AG20443 (cell line): ENCODE measurements at regions not wholly inside any gene's neighbourhood (a gene's known extent, or its start where the extent isn't known, plus 50 kb on each side); places are given as distances from the start of the nearest gene placed in this dataset.
"Not testable (repeated sequence)": the region's sequence is repeated elsewhere in the genome, so short reads cannot be mapped to it uniquely, and the experiment has no call there.

Experiments
- DNase-seq: peaks from one replicate; pipeline ENCODE4 v3.0.0; 2012; ENCODE audit warnings: low spot score, mixed read lengths

- DNase-seq: peak; percentile 8
Observed at GRCh38 chr4:166153548-166153947, 280.5 kb downstream of the TLL1 start.

- DNase-seq: no peak
Observed at GRCh38 chr4:166162327-166162726, 289.3 kb downstream of the TLL1 start.

- peak; percentile 72 for DNase-seq
Observed at GRCh38 chr4:166165829-166166420, 292.9 kb downstream of the TLL1 start.

GRCh38 chr4:166169111-166169510 is 296.1 kb downstream of the TLL1 start:
- DNase-seq: no peak

GRCh38 chr4:166172619-166173018 is 299.6 kb downstream of the TLL1 start:
- DNase-seq: no peak

GRCh38 chr4:166174717-166175490 is 301.9 kb downstream of the TLL1 start:
- DNase-seq: no peak

- DNase-seq: no peak
Observed at GRCh38 chr4:166182145-166182544, 309.1 kb downstream of the TLL1 start.

GRCh38 chr4:166195101-166195500 is 322.1 kb downstream of the TLL1 start:
- no peak for DNase-seq

GRCh38 chr4:166197166-166197565 is 324.1 kb downstream of the TLL1 start:
- no peak for DNase-seq

GRCh38 chr4:166198041-166198440 is 325.0 kb downstream of the TLL1 start:
- DNase-seq: no peak

GRCh38 chr4:166198516-166199310 is 325.7 kb downstream of the TLL1 start:
- no peak for DNase-seq

- no peak for DNase-seq
Observed at GRCh38 chr4:166202991-166203390, 330.0 kb downstream of the TLL1 start.

- not testable (repeated sequence) for DNase-seq
Observed at GRCh38 chr4:166212326-166212725, 339.3 kb downstream of the TLL1 start.

GRCh38 chr4:166222271-166222670 is 349.2 kb downstream of the TLL1 start:
- no peak for DNase-seq

GRCh38 chr4:166228112-166228511 is 355.1 kb downstream of the TLL1 start:
- DNase-seq: no peak

- DNase-seq: no peak
Observed at GRCh38 chr4:166229799-166230198, 356.8 kb downstream of the TLL1 start.

GRCh38 chr4:166230841-166231240 is 357.8 kb downstream of the TLL1 start:
- DNase-seq: no peak

- no peak for DNase-seq
Observed at GRCh38 chr4:166239354-166239753, 366.3 kb downstream of the TLL1 start.

- DNase-seq: no peak
Observed at GRCh38 chr4:166252487-166253402, 379.7 kb downstream of the TLL1 start.

- DNase-seq: no peak
Observed at GRCh38 chr4:166257276-166257675, 384.2 kb downstream of the TLL1 start.

- DNase-seq: no peak
Observed at GRCh38 chr4:166257891-166258290, 384.9 kb downstream of the TLL1 start.

GRCh38 chr4:166259081-166259480 is 386.0 kb downstream of the TLL1 start:
- DNase-seq: no peak
